Loucy (cell line): ENCODE measurements at regions not wholly inside any gene's neighbourhood (a gene's known extent, or its start where the extent isn't known, plus 50 kb on each side); places are given as distances from the start of the nearest gene placed in this dataset.
"Not testable (repeated sequence)": the region's sequence is repeated elsewhere in the genome, so short reads cannot be mapped to it uniquely, and the experiment has no call there.

Experiments
- H2AFZ ChIP-seq: fragments of 200-600 bp; sonication (generic); 2 replicates; pipeline ENCODE4 v1.6.0; 2016; ENCODE audit warnings: antibody characterized with exemption, mild to moderate bottlenecking, low read length, moderate library complexity
- H3F3A ChIP-seq: fragments of 200-600 bp; 2 replicates; pipeline ENCODE4 v1.6.0; 2016; ENCODE audit warnings: antibody characterized with exemption, low read depth, mild to moderate bottlenecking
- H3K27me3 ChIP-seq: fragments of 200-600 bp; sonication (generic); 2 replicates; pipeline ENCODE4 v1.6.1; 2014; ENCODE audit warnings: low read length, mild to moderate bottlenecking; ENCODE audit not compliant: insufficient read depth, poor library complexity, severe bottlenecking
- H3K36me3 ChIP-seq: fragments of 200-600 bp; sonication (generic); 2 replicates; pipeline ENCODE4 v1.6.1; 2016; ENCODE audit warnings: low read length; ENCODE audit not compliant: insufficient read depth
- H3K4me1 ChIP-seq: fragments of 200-600 bp; sonication (generic); 2 replicates; pipeline ENCODE4 v1.5.1; 2014; ENCODE audit warnings: low read length, mild to moderate bottlenecking; ENCODE audit not compliant: insufficient read depth, poor library complexity, severe bottlenecking
- H3K4me2 ChIP-seq: fragments of 200-600 bp; sonication (generic); 2 replicates; pipeline ENCODE4 v1.6.0; 2014; ENCODE audit warnings: antibody characterized with exemption, low read length, low read depth, mild to moderate bottlenecking; ENCODE audit not compliant: poor library complexity, severe bottlenecking
- H3K4me3 ChIP-seq: fragments of 200-600 bp; sonication (generic); 2 replicates; pipeline ENCODE4 v1.5.1; 2014; ENCODE audit warnings: low read length, mild to moderate bottlenecking, mixed read lengths; ENCODE audit not compliant: poor library complexity, severe bottlenecking
- H3K79me2 ChIP-seq: fragments of 200-600 bp; sonication (generic); 2 replicates; pipeline ENCODE4 v1.6.1; 2014; ENCODE audit warnings: low read length; ENCODE audit not compliant: insufficient read depth
- H3K9ac ChIP-seq: fragments of 200-600 bp; sonication (generic); 2 replicates; pipeline ENCODE4 v1.6.0; 2014; ENCODE audit warnings: mild to moderate bottlenecking, low read depth, low read length, moderate library complexity; ENCODE audit not compliant: poor library complexity, severe bottlenecking
- H3K9me2 ChIP-seq: fragments of 200-600 bp; sonication (generic); replicated peaks from 2 replicates; pipeline ENCODE4 v1.6.1; 2016; ENCODE audit warnings: low read depth, low read length, mixed read lengths
- H3K9me3 ChIP-seq: fragments of 200-600 bp; sonication (generic); 2 replicates; pipeline ENCODE4 v1.6.1; 2014; ENCODE audit warnings: mild to moderate bottlenecking, antibody characterized with exemption, low read length, low read depth; ENCODE audit not compliant: insufficient read depth
- H4K20me1 ChIP-seq: fragments of 200-600 bp; sonication (generic); 2 replicates; pipeline ENCODE4 v1.6.0; 2014; ENCODE audit warnings: antibody characterized with exemption, low read length, mild to moderate bottlenecking; ENCODE audit not compliant: insufficient read depth, poor library complexity, severe bottlenecking
- EZH2phosphoT487 ChIP-seq: fragments of 200-600 bp; IDR thresholded peaks from 2 replicates; pipeline ENCODE4 v1.6.1; 2018; ENCODE audit warnings: antibody characterized with exemption, mild to moderate bottlenecking, moderate library complexity, borderline replicate concordance
- TF ChIP-seq, protein P1 (sequence below): fragments of 200-600 bp; sonication (generic); conservative IDR thresholded peaks from 2 replicates; pipeline ENCODE4 v1.5.1; 2014; ENCODE audit warnings: mild to moderate bottlenecking, antibody characterized with exemption, low read length

DNA sequence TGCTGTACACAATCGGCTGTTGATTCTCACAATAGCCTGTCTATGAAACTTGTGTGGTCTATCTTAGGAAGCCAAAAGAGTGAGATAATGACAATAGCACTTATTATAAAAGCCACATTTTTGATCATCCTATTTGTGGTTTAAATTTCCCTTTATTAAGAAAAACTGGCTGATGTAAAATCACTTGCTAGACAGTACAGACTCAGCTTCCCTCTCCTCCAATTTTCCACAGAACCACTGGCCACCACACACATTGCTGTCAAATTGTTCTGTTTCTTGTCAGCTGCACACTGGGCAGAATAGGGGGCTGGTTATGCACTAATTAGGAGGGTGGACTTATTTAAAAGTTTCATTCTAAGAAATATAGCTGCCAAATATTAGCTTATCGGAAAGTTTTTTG, 425.9 kb downstream of the EPHA3 start:
- Histone ChIP-seq H4K20me1 (no peaks in the 10 kb centered on the region), H3K9me2 (no peaks in the 10 kb centered on the region), H2AFZ (no peak overlapping the region), H3K9me3 (no peaks in the 10 kb centered on the region), H3K27me3 (no peaks in the 10 kb centered on the region), H3K4me3 (no peak overlapping the region), H3K4me1 (no peaks in the 10 kb centered on the region), H3K4me2 (no peak overlapping the region), H3K36me3 (no peaks in the 10 kb centered on the region), H3K9ac (no peak overlapping the region), H3F3A (no peaks in the 10 kb centered on the region), H3K79me2 (no peaks in the 10 kb centered on the region)
- TF ChIP-seq, protein P1, sequence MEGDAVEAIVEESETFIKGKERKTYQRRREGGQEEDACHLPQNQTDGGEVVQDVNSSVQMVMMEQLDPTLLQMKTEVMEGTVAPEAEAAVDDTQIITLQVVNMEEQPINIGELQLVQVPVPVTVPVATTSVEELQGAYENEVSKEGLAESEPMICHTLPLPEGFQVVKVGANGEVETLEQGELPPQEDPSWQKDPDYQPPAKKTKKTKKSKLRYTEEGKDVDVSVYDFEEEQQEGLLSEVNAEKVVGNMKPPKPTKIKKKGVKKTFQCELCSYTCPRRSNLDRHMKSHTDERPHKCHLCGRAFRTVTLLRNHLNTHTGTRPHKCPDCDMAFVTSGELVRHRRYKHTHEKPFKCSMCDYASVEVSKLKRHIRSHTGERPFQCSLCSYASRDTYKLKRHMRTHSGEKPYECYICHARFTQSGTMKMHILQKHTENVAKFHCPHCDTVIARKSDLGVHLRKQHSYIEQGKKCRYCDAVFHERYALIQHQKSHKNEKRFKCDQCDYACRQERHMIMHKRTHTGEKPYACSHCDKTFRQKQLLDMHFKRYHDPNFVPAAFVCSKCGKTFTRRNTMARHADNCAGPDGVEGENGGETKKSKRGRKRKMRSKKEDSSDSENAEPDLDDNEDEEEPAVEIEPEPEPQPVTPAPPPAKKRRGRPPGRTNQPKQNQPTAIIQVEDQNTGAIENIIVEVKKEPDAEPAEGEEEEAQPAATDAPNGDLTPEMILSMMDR: no peak
- TF ChIP-seq EZH2phosphoT487: no peak

DNA sequence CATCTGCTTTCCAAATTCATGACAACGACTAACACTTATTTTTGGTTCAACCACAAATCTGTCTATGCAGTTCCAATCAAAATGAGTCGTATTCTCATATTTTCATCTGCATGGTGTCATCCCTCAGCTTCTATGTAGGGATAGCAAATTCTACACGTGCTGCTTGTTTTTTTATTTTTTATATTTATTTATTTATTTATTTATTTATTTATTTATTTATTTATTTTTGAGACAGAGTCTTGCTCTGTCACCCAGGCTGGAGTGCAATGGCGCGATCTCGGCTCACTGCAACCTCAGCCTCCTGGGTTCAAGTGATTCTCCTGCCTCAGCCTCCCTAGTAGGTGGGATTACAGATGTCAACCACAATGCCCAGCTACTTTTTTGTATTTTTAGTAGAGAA, 447.2 kb downstream of the EPHA3 start:
- not testable (repeated sequence) for H3K36me3 ChIP-seq, H3K27me3 ChIP-seq, H3F3A ChIP-seq, H3K4me3 ChIP-seq, H3K4me2 ChIP-seq, H3K4me1 ChIP-seq, H2AFZ ChIP-seq, H3K9ac ChIP-seq, H3K9me3 ChIP-seq, H4K20me1 ChIP-seq, H3K9me2 ChIP-seq, H3K79me2 ChIP-seq

DNA sequence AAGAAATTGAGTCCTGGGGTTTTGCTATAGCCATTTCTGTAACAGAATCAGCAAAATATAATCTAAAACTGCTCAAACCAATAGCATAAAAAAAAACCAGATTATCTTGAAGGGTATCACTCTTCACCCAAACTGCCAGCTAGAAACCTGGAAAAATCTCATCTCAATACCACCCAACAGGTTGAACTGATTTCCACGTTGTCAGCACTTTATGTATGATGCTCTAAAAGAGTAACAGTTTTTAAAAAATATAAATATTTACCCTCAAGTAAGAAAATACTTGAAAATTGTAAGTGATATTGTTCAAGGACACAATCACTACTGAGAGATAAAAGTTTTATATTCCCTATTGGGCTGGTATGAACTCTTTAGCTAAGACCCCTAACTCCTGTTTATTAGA, 451.3 kb downstream of the EPHA3 start:
- Histone ChIP-seq H3K4me2 (no peak overlapping the region), H3K9ac (no peak overlapping the region), H3K9me2 (no peaks in the 10 kb centered on the region), H3K9me3 (peaks cover 2% of the 10 kb centered on the region; the same call in 1 of the 2 replicates), H3K36me3 (no peaks in the 10 kb centered on the region), H3K79me2 (no peaks in the 10 kb centered on the region), H3K4me1 (no peaks in the 10 kb centered on the region), H3K4me3 (no peak overlapping the region), H3K27me3 (no peaks in the 10 kb centered on the region), H2AFZ (no peak overlapping the region), H3F3A (no peaks in the 10 kb centered on the region), H4K20me1 (no peaks in the 10 kb centered on the region)
- no peak for TF ChIP-seq EZH2phosphoT487
- TF ChIP-seq, protein P1: no peak

DNA sequence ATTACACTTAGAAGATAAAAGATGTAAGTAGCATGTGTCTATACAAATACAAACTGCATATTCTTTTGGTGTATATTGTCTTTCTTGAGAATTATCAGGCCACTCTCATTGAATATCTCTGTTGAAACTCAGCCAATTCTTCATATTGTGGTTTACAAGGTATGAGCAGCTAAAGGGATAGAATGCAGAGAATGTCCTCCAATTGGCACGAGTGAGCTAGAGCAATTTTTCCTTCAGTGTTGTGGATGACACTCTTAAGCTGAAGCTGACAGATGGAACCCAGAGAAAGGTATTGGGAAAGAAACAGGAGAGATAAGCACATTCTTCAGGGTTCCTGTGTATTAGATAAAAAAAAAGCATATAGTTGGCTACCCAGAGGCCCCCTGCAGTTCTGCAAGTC, 453.1 kb downstream of the EPHA3 start:
- Histone ChIP-seq H3K4me1 (no peaks in the 10 kb centered on the region), H3F3A (no peaks in the 10 kb centered on the region), H3K9me3 (peaks cover 2% of the 10 kb centered on the region; the same call in 1 of the 2 replicates), H3K27me3 (no peaks in the 10 kb centered on the region), H4K20me1 (no peaks in the 10 kb centered on the region), H3K79me2 (no peaks in the 10 kb centered on the region), H3K36me3 (no peaks in the 10 kb centered on the region), H3K9me2 (no peaks in the 10 kb centered on the region), H2AFZ (no peak overlapping the region), H3K4me2 (no peak overlapping the region), H3K9ac (no peak overlapping the region), H3K4me3 (no peak overlapping the region)
- TF ChIP-seq, protein P1: no peak
- TF ChIP-seq EZH2phosphoT487: no peak
